ENCODE measurements at regions not wholly inside any gene's neighbourhood (a gene's known extent, or its start where the extent isn't known, plus 50 kb on each side); places are given as distances from the start of the nearest gene placed in this dataset.

DNA sequence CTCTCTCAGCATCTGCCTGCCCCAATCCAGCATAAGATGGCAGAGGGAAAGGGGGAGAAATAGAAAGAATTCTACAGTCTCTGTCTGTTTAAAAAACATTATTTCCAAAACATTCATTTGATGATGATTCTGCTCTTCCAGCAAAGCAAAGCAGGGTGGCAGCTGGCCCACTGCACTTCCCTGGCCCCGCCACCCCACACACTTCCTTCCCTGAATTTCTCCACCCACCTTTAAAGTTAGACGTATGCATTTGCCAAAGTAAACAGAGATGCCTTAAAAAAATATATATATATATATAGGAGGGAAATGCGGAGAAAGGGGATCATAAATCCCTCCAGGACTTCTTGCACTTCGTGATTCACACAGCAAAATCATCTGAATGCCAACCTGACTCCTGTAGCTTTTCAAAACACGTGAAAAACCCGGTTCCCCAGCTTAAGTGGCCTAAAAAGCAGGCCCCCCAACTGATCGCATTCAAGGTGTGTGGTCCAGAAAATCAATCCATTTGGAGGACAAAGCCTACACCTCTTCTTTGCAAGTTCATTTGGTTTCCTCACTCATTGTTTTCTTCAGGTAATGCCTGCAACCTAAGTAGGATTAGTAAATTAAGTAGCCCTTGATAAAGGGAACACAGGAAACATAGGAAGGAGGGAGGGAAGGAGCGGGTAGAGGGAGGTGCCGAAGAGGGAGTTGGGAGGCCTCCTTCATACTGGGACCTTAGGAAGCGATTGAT lies 68.8 kb downstream of the LLPH start:
- Histone ChIP-seq H3K9me3 (no peaks in the 10 kb centered on the region), H2AFZ (ENCODE audit: low read depth) (peak overlapping the region; percentile 54; the same call in 1 of the 2 replicates), H3K4me3 (ENCODE audit: low read depth in 2 of 2, low read length in 1 of 2) (no peak overlapping the region), H3F3A (replicated peaks; ENCODE audit: insufficient read depth) (peaks cover 25% of the 10 kb centered on the region), H3K4me2 (no peak overlapping the region), H3K27ac (ENCODE audit: low read depth in 2 of 2, low read length in 1 of 2) (peak overlapping the region; percentile 10 to 94; a peak in 3 of 4 replicates), H3K79me2 (ENCODE audit: insufficient read depth) (no peaks in the 10 kb centered on the region), H3K9ac (no peak overlapping the region), H3K9me2 (no peaks in the 10 kb centered on the region), H3K27me3 (ENCODE audit: insufficient read depth) (peaks cover 29% of the 10 kb centered on the region; the same call in 1 of the 2 replicates), H4K20me1 (ENCODE audit: insufficient read depth) (no peaks in the 10 kb centered on the region), H3K36me3 (replicated peaks in 1 of 2; ENCODE audit: control insufficient read depth in 1 of 2, insufficient read depth in 2 of 2, low read length in 1 of 2) (no peaks in the 10 kb centered on the region), H3K4me1 (ENCODE audit: control insufficient read depth in 1 of 2, insufficient read depth in 2 of 2, low read depth in 1 of 2, low read length in 1 of 2) (peaks cover 0 to 27% of the 10 kb centered on the region in 2 experiments)
- TF ChIP-seq POLR2AphosphoS5 (IDR thresholded peaks at IDR 0.05; ENCODE audit: low read depth, low read length), result no peak
- TF ChIP-seq RAD21 (IDR thresholded peaks at IDR 0.05; ENCODE audit: low read length), result no peak
- TF ChIP-seq SIN3A (IDR thresholded peaks at IDR 0.05; ENCODE audit: borderline replicate concordance, low read depth, low read length), result no peak
- no peak for TF ChIP-seq ELF1 (IDR thresholded peaks at IDR 0.05)
- no peak for TF ChIP-seq USF1 (IDR thresholded peaks at IDR 0.05; ENCODE audit: borderline replicate concordance, low read depth)
- TF ChIP-seq NRF1 (IDR thresholded peaks at IDR 0.05; ENCODE audit: low read depth, low read length), result no peak
- TF ChIP-seq GABPA (IDR thresholded peaks at IDR 0.05; ENCODE audit: low read depth), result no peak
- DNase-seq, result no peak
- WGBS (ENCODE audit: low lambda C conversion rate), result 17% methylated on average over 10 of the region's 10 CpGs
- CTCF ChIA-PET, result no interaction called here
- POLR2A ChIA-PET, result no interaction called here

GRCh38 chr12:66061076-66061475 lies 69.5 kb downstream of the LLPH start:
- no peaks in the 10 kb centered on the region for H3K36me3 ChIP-seq (replicated peaks in 1 of 2; ENCODE audit: control insufficient read depth in 1 of 2, insufficient read depth in 2 of 2, low read length in 1 of 2)
- no peaks in the 10 kb centered on the region for H3K79me2 ChIP-seq (ENCODE audit: insufficient read depth)
- DNase-seq, result no peak
- POLR2A ChIA-PET, result no interaction called here
- H3K9ac ChIP-seq, result no peak overlapping the region
- H3K27me3 ChIP-seq (ENCODE audit: insufficient read depth), result peaks cover 29% of the 10 kb centered on the region; the same call in 1 of the 2 replicates
- peaks cover 18% of the 10 kb centered on the region for H3F3A ChIP-seq (replicated peaks; ENCODE audit: insufficient read depth)
- H3K4me3 ChIP-seq (ENCODE audit: low read depth in 2 of 2, low read length in 1 of 2), result no peak overlapping the region
- H4K20me1 ChIP-seq (ENCODE audit: insufficient read depth), result no peaks in the 10 kb centered on the region
- no peaks in the 10 kb centered on the region for H3K9me2 ChIP-seq
- H2AFZ ChIP-seq (ENCODE audit: low read depth), result no peak overlapping the region
- CTCF ChIA-PET, result no interaction called here
- no peak overlapping the region for H3K4me2 ChIP-seq
- WGBS (ENCODE audit: low lambda C conversion rate), result 18% methylated on average over 3 of the region's 3 CpGs
- H3K27ac ChIP-seq (ENCODE audit: low read depth in 2 of 2, low read length in 1 of 2), result peak overlapping the region in 1 of 2 experiments; percentile 94; a peak in 1 of 4 replicates
- H3K9me3 ChIP-seq, result no peaks in the 10 kb centered on the region
- TF ChIP-seq, protein P1, sequence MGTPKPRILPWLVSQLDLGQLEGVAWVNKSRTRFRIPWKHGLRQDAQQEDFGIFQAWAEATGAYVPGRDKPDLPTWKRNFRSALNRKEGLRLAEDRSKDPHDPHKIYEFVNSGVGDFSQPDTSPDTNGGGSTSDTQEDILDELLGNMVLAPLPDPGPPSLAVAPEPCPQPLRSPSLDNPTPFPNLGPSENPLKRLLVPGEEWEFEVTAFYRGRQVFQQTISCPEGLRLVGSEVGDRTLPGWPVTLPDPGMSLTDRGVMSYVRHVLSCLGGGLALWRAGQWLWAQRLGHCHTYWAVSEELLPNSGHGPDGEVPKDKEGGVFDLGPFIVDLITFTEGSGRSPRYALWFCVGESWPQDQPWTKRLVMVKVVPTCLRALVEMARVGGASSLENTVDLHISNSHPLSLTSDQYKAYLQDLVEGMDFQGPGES (IDR thresholded peaks at IDR 0.05; ENCODE audit: low read depth, low read length), result no peak
- TF ChIP-seq GABPA (IDR thresholded peaks at IDR 0.05; ENCODE audit: low read depth) (no peak), SMC3 (IDR thresholded peaks at IDR 0.05; ENCODE audit: low read depth, low read length) (no peak), SIN3A (IDR thresholded peaks at IDR 0.05; ENCODE audit: borderline replicate concordance, low read depth, low read length) (no peak), NFIC (IDR thresholded peaks at IDR 0.05; ENCODE audit: borderline replicate concordance) (no peak), MXI1 (IDR thresholded peaks at IDR 0.05; ENCODE audit: low read depth, low read length) (no peak), TAF1 (IDR thresholded peaks at IDR 0.05; ENCODE audit: borderline replicate concordance, low read depth, low read length) (no peak), RFX5 (IDR thresholded peaks at IDR 0.05; ENCODE audit: low read length) (no peak)
- TF ChIP-seq, protein P2, sequence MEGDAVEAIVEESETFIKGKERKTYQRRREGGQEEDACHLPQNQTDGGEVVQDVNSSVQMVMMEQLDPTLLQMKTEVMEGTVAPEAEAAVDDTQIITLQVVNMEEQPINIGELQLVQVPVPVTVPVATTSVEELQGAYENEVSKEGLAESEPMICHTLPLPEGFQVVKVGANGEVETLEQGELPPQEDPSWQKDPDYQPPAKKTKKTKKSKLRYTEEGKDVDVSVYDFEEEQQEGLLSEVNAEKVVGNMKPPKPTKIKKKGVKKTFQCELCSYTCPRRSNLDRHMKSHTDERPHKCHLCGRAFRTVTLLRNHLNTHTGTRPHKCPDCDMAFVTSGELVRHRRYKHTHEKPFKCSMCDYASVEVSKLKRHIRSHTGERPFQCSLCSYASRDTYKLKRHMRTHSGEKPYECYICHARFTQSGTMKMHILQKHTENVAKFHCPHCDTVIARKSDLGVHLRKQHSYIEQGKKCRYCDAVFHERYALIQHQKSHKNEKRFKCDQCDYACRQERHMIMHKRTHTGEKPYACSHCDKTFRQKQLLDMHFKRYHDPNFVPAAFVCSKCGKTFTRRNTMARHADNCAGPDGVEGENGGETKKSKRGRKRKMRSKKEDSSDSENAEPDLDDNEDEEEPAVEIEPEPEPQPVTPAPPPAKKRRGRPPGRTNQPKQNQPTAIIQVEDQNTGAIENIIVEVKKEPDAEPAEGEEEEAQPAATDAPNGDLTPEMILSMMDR (IDR thresholded peaks at IDR 0.05), result no peak
- H3K4me1 ChIP-seq (ENCODE audit: control insufficient read depth in 1 of 2, insufficient read depth in 2 of 2, low read depth in 1 of 2, low read length in 1 of 2), result peaks cover 0 to 23% of the 10 kb centered on the region in 2 experiments; a peak in 3 of 4 replicates
